ENCODE measurements at regions not wholly inside any gene's neighbourhood (a gene's known extent, or its start where the extent isn't known, plus 50 kb on each side); places are given as distances from the start of the nearest gene placed in this dataset.
A peak's percentile ranks its signal among the peaks of the same experiment; 100 is the strongest.
"Not testable (repeated sequence)": the region's sequence is repeated elsewhere in the genome, so short reads cannot be mapped to it uniquely, and the experiment has no call there.

DNA sequence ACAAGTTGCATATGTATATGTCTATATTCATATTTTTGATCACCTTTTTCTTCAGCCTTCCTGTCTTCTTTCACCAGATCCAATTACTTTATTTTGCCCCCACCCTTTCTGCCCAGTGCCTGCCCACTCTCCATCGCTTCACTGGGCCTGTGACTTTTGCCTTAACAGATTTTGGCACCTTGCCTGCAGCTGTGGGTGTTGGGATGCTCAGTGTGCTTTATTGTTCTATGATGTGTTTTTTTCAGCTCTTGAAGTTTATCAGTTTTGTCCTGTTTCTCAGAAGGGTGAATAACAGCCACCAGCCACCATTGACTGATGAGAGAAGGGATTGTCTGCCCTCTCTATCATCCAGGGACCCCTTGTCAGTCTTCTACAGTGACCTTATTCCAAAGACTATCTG is 77.2 kb upstream of the GALNT7 start:
- in situ Hi-C loops (cut with HindIII; ENCODE audit: low pct_unique_long_range_greater_than_20kb, low sequenced_read_pairs), result no loop called here
- no peak for DNase-seq (ENCODE audit: low read depth, low spot score)

DNA sequence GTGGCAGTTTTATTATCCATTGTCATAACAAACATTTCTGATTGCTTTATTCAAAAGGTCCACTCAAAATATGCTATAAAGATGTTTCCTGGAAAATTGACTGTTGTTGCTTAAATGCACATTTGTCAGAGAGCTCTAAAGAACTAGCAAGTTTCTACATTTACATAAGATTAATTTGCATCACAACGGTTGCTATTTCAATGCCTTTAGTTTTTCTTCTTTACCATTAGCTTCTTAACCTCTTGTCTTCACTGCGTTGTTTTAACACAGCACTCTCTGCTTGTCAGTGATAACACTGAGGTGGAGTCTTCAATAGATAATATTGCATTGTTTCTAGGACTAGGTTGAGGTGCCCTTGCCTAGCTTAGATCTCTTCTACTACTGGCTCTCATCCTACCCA is 76.7 kb upstream of the GALNT7 start:
- in situ Hi-C loops (cut with HindIII; ENCODE audit: low pct_unique_long_range_greater_than_20kb, low sequenced_read_pairs), result no loop called here
- DNase-seq (ENCODE audit: low read depth, low spot score), result no peak

DNA sequence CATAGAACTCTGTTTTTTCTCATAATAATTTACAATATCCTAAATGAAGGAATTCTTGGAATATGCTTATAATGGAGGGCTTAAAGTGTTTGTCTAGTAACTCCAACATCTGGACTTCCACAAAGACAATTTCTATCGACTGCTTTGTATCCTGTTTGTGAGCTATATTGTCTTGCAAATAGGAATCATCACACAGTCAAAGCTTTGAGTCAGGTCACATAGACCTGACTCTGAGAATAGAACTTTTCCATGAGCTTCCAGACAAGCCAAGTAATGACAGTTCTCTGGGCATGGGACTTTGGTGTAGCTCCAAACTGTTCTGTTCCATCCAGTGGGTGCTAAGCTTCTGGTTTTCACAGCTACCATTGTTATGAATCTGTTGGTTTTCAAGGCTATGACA is 75.2 kb upstream of the GALNT7 start:
- DNase-seq (ENCODE audit: low read depth, low spot score), result no peak
- in situ Hi-C loops (cut with HindIII; ENCODE audit: low pct_unique_long_range_greater_than_20kb, low sequenced_read_pairs), result no loop called here

DNA sequence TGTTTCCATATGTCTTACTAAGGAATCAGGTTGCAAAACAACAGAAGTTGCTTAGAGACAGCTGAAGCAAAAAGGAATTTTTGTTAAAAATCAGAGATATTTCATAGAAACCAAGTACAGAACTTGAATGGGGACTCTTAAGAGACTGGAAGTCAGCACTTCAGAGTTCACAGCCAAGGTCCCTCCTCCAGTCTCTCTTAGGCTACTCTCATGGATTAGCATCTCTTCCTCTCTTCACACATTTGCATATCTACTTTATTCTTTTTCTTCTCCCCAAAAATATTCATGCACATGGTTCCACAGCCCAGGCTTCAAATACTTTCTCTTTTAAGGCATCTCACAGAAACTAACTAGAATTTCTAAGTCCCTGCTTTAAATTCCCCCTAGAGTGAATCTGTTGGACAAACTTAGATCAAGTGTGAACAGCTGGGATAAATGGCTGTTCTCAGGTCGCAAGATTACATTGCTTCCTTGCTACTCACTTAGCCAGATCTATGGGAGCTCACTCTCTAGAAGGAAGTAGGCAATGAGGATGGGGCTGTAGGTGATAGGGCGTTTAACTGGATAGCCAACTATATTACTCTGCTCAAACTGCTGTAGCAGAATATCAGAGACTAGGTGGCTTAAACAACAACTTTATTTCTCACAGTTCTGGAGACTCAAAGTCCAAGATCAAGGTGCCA is 73.7 kb upstream of the GALNT7 start:
- in situ Hi-C loops (cut with HindIII; ENCODE audit: low pct_unique_long_range_greater_than_20kb, low sequenced_read_pairs), result no loop called here
- DNase-seq (ENCODE audit: low read depth, low spot score), result no peak

DNA sequence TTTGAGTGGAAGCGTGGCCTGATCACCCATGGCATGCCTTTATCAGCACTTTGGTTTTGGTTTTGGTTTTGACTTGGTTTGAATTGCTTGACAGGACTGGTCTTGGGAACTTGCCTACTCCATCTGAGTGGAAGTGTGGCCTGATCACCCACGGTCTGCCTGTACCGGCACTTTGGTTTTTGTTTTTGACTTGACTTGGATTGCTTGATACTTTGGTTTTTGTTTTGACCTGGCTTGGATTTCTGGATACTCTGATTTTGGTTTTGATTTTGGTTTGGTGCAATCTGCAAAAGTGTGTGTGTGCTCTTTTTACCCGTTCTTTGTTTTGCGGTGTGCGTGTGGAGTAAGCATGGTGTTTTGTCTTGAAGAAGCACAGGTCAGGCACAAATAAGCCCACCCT is 69.2 kb upstream of the GALNT7 start:
- DNase-seq (ENCODE audit: low read depth, low spot score); in situ Hi-C loops (cut with HindIII; ENCODE audit: low pct_unique_long_range_greater_than_20kb, low sequenced_read_pairs): not testable (repeated sequence)

DNA sequence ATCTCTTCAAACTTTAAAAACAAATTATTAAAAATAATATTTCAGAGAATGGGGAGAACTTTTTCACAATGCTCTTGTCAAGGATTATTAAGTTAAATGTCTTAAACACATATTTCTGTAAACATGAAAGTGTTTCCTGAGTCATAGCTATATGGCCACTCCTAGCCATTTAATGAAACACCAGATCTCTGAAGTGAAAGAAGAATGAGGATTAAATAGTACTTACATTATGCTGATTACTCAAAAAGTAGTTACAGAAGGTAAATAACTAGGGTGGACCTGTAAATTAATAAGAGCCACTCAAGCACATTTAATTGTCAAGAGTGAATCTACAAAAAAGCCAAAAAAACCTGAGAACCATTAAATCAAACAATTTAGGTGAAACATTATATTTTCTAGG is 57.6 kb upstream of the GALNT7 start:
- DNase-seq (ENCODE audit: low read depth, low spot score), result no peak
- in situ Hi-C loops (cut with HindIII; ENCODE audit: low pct_unique_long_range_greater_than_20kb, low sequenced_read_pairs), result no loop called here

DNA sequence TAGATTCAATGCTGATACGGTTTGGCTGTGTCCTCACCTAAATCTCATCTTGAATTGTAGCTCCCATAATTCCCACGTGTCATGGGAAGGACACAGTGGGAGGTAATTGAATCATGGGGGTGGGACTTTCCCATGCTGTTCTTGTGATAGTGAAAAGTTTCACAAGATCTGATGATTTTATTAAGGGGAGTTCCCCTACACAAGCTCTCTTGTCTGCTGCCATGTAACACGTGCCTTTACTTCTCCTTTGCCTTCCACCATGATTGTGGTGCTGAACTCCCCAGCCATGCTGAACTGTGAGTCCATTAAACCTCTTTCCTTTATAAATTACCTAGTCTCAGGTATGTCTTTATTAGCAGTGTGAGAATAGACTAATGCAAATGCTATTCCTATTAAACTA is 51.2 kb upstream of the GALNT7 start:
- in situ Hi-C loops (cut with HindIII; ENCODE audit: low pct_unique_long_range_greater_than_20kb, low sequenced_read_pairs), result not testable (repeated sequence)
- peak; percentile 13 for DNase-seq (ENCODE audit: low read depth, low spot score)

All from SK-MEL-5 (cell line).